HUES6 (cell line): ENCODE measurements at regions not wholly inside any gene's neighbourhood (a gene's known extent, or its start where the extent isn't known, plus 50 kb on each side); places are given as distances from the start of the nearest gene placed in this dataset.
"Not testable (repeated sequence)": the region's sequence is repeated elsewhere in the genome, so short reads cannot be mapped to it uniquely, and the experiment has no call there.

Experiments
- H3K27ac ChIP-seq: 2 replicates; pipeline ENCODE4 v1.7.0; 2013; ENCODE audit warnings: low read depth, mild to moderate bottlenecking, low read length, inconsistent platforms
- H3K27me3 ChIP-seq: 2 replicates; pipeline ENCODE4 v1.6.1; 2013; ENCODE audit warnings: low read length; ENCODE audit not compliant: control insufficient read depth, insufficient read depth
- H3K36me3 ChIP-seq: 2 replicates; pipeline ENCODE4 v1.6.1; 2013; ENCODE audit warnings: low read length; ENCODE audit not compliant: control insufficient read depth, insufficient read depth
- H3K4me1 ChIP-seq: 2 replicates; pipeline ENCODE4 v1.6.1; 2013; ENCODE audit warnings: low read length; ENCODE audit not compliant: control insufficient read depth, insufficient read depth
- H3K4me3 ChIP-seq: 2 replicates; pipeline ENCODE4 v1.5.1; 2013; ENCODE audit warnings: low read depth, low read length
- H3K9ac ChIP-seq: one replicate; pipeline ENCODE4 v1.6.1; 2013; ENCODE audit warnings: mild to moderate bottlenecking, low read length
- H3K9me3 ChIP-seq: 2 replicates; pipeline ENCODE4 v1.6.1; 2013; ENCODE audit warnings: low read depth, low read length; ENCODE audit not compliant: control insufficient read depth, insufficient read depth

- Histone ChIP-seq H3K9me3 (0 out of 2 replicates have a peak, but pooled peaks cover 3% of the 10 kb centered on the region), H3K9ac (no peak overlapping the region), H3K27me3 (no peaks in the 10 kb centered on the region), H3K4me3 (no peak overlapping the region), H3K27ac (no peak overlapping the region), H3K36me3 (no peaks in the 10 kb centered on the region), H3K4me1 (no peaks in the 10 kb centered on the region)
These were observed 944.7 kb downstream of the MCTP2 start for GRCh38 chr15:95175914-95176658.

- H3K27ac ChIP-seq, result no peak overlapping the region
- H3K9ac ChIP-seq, result no peak overlapping the region
- 0 out of 2 replicates have a peak, but pooled peaks cover 8% of the 10 kb centered on the region for H3K9me3 ChIP-seq
- no peaks in the 10 kb centered on the region for H3K36me3 ChIP-seq
- H3K4me1 ChIP-seq, result no peaks in the 10 kb centered on the region
- H3K4me3 ChIP-seq, result no peak overlapping the region
- H3K27me3 ChIP-seq, result no peaks in the 10 kb centered on the region
These were observed 945.6 kb downstream of the MCTP2 start for GRCh38 chr15:95176794-95177577.

- H3K9ac ChIP-seq, result no peak overlapping the region
- 0 out of 2 replicates have a peak, but pooled peaks cover 8% of the 10 kb centered on the region for H3K9me3 ChIP-seq
- no peaks in the 10 kb centered on the region for H3K36me3 ChIP-seq
- no peak overlapping the region for H3K27ac ChIP-seq
- no peak overlapping the region for H3K4me3 ChIP-seq
- H3K27me3 ChIP-seq, result no peaks in the 10 kb centered on the region
- no peaks in the 10 kb centered on the region for H3K4me1 ChIP-seq
These were observed 949.2 kb downstream of the MCTP2 start for GRCh38 chr15:95180530-95180929.

- Histone ChIP-seq H3K27me3 (no peaks in the 10 kb centered on the region), H3K36me3 (no peaks in the 10 kb centered on the region), H3K9ac (no peak overlapping the region), H3K4me1 (no peaks in the 10 kb centered on the region), H3K9me3 (0 out of 2 replicates have a peak, but pooled peaks cover 8% of the 10 kb centered on the region), H3K4me3 (no peak overlapping the region), H3K27ac (no peak overlapping the region)
These were observed 950.7 kb downstream of the MCTP2 start for GRCh38 chr15:95182091-95182490.

- H3K27me3 ChIP-seq, result no peaks in the 10 kb centered on the region
- H3K4me3 ChIP-seq, result no peak overlapping the region
- no peak overlapping the region for H3K27ac ChIP-seq
- no peak overlapping the region for H3K9ac ChIP-seq
- peaks cover 8% of the 10 kb centered on the region for H3K9me3 ChIP-seq
- peaks cover 7% of the 10 kb centered on the region; the same call in 1 of the 2 replicates for H3K4me1 ChIP-seq
- H3K36me3 ChIP-seq, result no peaks in the 10 kb centered on the region
These were observed 961.6 kb downstream of the MCTP2 start for GRCh38 chr15:95192923-95193322.

GRCh38 chr15:95194746-95195145 lies 963.4 kb downstream of the MCTP2 start:
- H3K4me1 ChIP-seq, result peaks cover 7% of the 10 kb centered on the region; the same call in 1 of the 2 replicates
- no peaks in the 10 kb centered on the region for H3K27me3 ChIP-seq
- no peak overlapping the region for H3K27ac ChIP-seq
- H3K9ac ChIP-seq, result no peak overlapping the region
- no peak overlapping the region for H3K4me3 ChIP-seq
- no peaks in the 10 kb centered on the region for H3K36me3 ChIP-seq
- H3K9me3 ChIP-seq, result 0 out of 2 replicates have a peak, but pooled peaks cover 2% of the 10 kb centered on the region

- Histone ChIP-seq H3K4me1 (peaks cover 7% of the 10 kb centered on the region; the same call in 1 of the 2 replicates), H3K9me3 (peaks cover 12% of the 10 kb centered on the region; the same call in 1 of the 2 replicates), H3K9ac (no peak overlapping the region), H3K36me3 (no peaks in the 10 kb centered on the region), H3K27ac (no peak overlapping the region), H3K27me3 (no peaks in the 10 kb centered on the region), H3K4me3 (no peak overlapping the region)
These were observed 965.0 kb downstream of the MCTP2 start for GRCh38 chr15:95196176-95196915.

GRCh38 chr15:95202569-95203349 lies 971.4 kb downstream of the MCTP2 start:
- Histone ChIP-seq H3K27me3 (no peaks in the 10 kb centered on the region), H3K27ac (no peak overlapping the region), H3K9me3 (peaks cover 36% of the 10 kb centered on the region), H3K4me3 (no peak overlapping the region), H3K36me3 (no peaks in the 10 kb centered on the region), H3K9ac (no peak overlapping the region), H3K4me1 (no peaks in the 10 kb centered on the region)

- Histone ChIP-seq H3K27ac (no peak overlapping the region), H3K27me3 (no peaks in the 10 kb centered on the region), H3K9ac (no peak overlapping the region), H3K4me1 (no peaks in the 10 kb centered on the region), H3K4me3 (no peak overlapping the region), H3K9me3 (peaks cover 34% of the 10 kb centered on the region), H3K36me3 (no peaks in the 10 kb centered on the region)
These were observed 973.7 kb downstream of the MCTP2 start for GRCh38 chr15:95205077-95205476.

- not testable (repeated sequence) for H3K9ac ChIP-seq, H3K27ac ChIP-seq, H3K4me1 ChIP-seq, H3K4me3 ChIP-seq, H3K27me3 ChIP-seq, H3K36me3 ChIP-seq
- peaks cover 31% of the 10 kb centered on the region for H3K9me3 ChIP-seq
These were observed 974.5 kb downstream of the MCTP2 start for GRCh38 chr15:95205830-95206229.
